Activated CD4-positive, alpha-beta T cell treated with anti-CD3 and anti-CD28 coated beads, Interleukin-10, Interleukin-2, amounts not matched to agents 100 ng/mL and 50 ng/mL, durations not matched to agents 16 hours and 8 hours (primary cell): ENCODE measurements at regions not wholly inside any gene's neighbourhood (a gene's known extent, or its start where the extent isn't known, plus 50 kb on each side); places are given as distances from the start of the nearest gene placed in this dataset.

Source experiments
- DNase-seq: peaks from one replicate; pipeline ENCODE4 v3.0.0-alpha.2; 2020

DNA sequence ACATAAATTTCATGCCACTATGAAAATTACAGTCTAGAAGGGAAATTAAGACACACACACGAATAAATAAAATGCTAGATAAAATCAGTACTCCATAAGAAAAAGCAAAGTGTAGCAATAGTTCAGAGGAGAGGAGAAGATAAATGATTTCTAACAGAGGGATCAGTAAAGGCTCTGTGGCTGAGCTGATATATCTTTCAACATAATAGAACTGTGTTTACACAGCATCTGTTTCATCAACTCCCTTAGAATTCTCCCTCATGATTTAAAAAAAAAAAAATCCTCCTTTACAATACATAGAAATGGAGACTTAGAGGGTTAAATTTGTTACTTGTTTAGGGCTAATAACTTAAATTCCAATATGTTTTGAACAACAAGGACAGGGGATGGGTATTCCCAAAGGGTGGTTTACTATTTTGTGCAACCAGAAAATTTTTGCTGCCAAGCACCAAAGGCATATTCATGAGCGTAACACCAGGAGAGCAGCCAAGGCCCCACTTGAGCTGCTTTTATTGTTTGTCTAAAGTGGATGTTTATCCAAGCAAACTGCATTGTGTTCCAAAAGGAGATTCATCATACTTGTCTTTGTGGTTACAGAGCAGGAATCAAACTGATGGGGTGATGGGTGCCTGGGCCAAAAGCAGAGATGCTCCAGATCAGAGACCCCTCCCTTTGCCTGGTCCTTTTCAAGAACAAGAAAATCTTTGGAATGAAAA lies 162.7 kb downstream of the BMP4 start:
- DNase-seq: no peak

DNA sequence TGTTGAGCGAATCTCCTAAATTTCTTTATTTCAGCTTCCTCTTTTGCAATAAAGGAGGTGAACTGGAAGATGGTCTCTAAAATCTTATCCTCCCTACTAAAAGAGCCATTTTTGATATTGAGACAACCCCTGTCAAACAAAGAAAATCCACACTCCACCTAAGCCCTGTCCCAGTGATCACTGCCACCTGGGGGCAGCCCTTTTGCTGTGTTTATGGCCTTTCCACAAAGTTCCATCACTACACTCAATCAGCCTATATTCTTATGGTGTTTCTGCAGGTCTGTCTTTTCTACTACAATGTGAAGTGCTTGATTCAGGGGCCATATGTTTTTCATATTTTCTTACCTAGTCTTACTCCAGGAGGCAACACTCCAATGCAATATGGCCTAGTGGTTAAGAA lies 163.7 kb downstream of the BMP4 start:
- no peak for DNase-seq

DNA sequence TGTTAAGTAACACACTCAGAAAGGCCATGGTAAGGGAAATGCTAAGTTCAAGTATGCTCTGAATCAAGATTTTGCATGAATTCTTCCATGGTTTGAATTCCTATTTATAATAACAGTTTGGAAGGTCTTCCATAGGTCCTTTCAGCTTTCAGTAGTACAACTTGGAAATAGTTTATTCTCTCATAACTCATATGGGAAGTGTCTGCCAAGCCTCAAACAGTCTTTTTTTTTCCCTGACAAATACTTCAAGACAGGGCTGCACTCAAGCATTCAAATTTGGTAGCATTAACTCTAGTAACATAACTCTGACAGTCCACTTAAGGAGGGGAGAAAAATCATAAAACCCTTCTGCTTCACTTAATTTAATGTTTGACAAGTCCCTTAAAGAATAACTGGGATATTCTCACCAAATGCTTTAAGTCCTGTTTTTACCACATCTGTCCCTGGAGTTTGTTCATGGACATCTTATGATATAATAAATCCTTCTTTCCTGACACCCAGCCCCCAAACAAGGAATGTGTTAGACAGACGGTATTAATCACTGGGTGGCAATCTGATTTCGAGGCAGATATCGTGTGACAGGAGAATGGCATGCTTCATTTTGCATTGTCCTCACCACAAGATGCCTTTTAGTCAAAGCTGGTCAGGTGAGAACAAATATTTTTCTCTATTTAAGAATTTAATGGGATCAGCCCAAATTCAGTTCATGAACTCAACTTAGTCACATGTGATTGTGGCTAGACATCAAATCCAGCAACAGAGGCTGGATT lies 165.7 kb downstream of the BMP4 start:
- no peak for DNase-seq

DNA sequence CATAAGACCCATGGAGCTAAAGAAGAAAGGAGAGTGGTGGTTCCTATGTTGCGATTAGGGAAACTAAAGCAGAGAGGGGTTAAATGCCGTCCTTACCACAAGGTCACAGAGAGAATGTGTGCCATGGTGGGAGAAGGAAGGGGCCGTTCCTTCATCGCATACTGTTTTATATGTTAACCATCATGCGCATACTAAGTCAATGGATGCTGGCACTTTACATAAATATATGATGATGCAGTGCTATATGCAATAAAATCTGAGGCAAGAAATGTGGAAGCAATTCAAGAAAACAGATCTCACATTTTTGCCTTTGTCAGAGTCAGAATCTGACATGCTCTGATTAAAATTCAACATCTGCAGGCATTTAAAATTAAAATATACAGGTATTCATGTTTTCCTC lies 168.1 kb downstream of the BMP4 start:
- no peak for DNase-seq

DNA sequence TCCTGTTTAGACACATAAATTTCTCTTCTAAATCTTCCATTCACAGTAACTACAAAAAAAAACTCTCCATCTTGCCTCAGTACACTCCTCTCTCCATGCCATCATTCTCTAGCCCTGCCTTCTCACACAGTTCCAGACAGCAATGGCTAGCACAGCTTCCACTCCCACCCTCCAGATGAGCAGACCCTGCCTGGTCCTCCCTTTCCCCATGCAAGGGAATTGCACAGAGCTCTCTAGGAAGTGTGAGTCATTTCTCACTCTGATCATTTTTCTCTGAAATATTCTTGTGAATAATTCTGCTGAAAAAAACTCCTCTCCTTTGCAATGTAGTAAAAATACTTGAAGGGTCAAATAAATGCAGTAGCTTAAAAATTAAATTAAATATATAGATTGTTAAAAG lies 170.6 kb downstream of the BMP4 start:
- no peak for DNase-seq

DNA sequence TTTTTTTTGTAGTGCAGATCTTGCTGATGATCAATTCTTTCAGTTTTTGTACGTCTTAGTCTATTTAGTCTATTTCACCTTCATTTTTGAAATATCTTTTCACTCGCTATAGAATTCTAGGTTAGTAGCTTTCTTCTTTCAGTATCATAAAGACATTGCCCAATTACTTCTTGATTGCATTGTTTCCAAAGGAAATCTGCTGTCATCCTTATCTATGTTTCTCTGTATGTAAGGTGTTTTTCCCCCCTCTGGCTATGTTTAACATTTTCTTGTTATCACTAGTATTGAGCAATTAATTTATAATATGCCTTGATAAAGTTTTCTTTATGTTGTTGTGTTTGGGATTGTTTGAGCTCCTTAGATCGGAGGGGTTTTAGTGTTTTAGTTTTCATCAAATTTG lies 171.9 kb downstream of the BMP4 start:
- DNase-seq: no peak

DNA sequence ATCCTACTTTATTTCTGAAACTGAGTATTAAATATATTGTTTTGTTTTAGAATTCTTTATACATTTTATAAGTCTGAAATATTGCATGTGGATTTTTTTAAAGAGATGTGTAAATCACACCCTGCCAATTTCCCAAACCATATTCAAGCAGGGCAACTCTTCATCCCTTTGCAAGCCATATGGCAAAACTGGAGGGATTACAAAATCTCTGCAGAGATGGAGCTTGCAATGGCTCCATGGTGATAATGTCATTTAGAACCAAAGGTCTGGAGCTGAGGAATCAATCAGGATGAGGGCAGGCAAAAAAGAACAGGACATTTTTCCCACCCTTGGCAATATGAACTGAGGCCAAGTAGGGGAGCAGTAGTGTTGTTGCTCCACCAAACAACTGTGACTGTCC lies 173.4 kb downstream of the BMP4 start:
- no peak for DNase-seq

DNA sequence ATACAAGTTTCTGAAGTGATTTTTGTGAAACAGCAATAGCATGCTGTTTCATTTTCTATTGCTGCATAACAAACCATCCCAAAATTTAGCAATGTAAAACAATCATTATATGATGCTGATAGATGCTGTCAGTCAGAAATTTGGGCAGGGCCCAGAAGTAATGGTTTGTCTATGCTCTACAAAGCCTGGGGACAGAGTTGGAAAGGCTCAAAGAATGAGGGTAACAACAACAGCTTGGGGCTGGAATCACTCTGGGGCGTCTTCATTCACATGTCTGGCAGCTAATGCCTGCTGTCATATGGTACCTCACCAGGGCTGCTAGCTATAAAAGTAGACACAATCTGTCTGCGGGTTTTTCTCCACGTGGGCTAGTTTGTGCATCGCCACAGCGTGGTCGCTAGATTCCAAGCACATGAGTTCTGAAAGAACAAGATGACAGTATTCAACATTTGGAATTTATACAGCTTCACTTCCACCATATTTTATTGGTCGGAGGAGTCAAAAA lies 176.5 kb downstream of the BMP4 start:
- DNase-seq: no peak

DNA sequence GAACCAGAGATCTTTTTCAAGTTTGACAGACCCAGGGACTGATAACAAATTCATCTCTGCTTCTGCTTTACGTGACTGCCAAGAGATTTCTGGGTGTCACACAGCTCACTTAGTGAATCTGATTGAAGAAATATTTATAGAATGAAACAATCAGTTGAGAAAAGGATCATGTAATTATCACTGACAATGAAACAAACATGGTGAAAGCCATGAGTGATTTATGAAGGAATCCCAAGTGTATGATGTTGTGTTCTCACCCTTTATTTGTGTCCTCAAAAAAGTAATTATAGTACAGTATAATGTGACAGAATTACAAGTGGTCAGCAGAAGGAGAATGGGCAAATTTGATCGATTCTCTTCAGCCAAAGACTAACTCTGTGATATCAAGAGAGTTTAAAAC lies 177.3 kb downstream of the BMP4 start:
- DNase-seq: no peak

DNA sequence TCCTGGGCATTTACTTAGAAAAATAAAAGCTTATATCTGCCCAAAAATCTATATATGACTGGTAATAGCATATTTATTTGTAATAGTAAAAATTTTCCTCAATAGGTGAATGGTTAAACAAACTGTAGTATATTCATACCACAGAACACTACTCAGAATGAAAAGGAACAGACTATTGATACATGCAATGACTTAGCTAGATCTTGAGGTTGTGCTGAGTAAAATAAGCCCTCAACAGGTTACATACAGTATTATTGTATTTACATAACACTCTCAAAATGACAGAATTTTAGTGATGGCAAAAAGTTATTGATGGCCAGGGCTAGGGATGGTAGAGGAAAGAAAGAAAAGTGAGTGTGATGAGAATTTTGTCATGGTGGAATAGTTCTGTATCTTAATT lies 178.4 kb downstream of the BMP4 start:
- no peak for DNase-seq

DNA sequence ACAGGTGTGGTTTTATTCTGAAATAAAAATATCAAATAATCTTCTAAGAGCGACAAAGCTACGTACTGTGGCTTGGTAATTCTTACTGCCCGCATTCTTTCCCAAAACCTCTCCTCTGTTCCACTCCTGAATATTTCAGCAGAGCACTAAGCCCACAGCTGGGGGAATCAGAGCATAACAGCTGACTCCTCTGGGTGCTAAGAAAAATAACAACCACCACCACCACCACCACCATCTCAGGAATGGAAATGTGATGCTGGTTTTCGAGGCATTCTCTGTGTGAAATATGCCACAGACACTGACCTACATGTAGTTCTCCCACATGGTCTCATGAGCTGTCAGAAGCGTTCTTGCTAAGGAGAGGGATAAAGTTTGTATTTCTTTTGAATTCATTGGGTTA lies 183.7 kb downstream of the BMP4 start:
- no peak for DNase-seq

DNA sequence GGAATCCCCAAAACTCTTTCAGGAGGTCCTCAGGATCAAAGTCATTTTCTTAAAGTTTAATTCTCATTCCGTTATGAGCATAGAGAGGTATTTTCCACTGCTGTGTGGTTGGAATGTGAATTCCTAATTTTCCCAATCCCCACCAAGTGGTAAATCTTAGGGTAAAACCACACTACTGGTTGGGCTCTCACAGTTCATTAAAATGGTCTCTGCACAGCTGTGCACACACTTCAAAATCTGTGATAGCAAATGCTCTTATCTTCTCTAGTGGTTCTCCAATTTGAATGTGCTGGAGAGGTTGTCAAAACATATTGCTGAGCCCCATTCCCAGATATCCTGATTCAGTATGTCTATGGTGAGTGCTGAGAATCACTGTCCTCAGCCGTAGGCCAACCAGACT lies 189.1 kb downstream of the BMP4 start:
- no peak for DNase-seq

DNA sequence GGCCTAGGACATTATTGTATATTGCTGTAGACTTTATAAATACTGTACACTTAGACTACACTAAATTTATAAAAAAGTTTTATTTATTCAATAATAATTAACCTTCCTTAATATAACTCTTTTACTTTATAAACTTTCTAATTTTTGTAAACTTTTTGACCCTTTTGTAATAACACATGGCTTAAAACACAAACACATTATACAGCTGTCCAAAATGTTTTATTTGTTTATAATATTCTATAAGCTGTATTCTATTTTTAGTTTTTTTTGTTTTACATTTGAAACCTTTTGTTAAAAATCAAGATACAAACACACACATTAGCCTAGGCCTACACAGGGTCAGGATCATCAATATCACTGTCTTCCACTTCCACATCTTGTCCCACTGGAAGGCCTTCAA lies 190.0 kb downstream of the BMP4 start:
- no peak for DNase-seq

DNA sequence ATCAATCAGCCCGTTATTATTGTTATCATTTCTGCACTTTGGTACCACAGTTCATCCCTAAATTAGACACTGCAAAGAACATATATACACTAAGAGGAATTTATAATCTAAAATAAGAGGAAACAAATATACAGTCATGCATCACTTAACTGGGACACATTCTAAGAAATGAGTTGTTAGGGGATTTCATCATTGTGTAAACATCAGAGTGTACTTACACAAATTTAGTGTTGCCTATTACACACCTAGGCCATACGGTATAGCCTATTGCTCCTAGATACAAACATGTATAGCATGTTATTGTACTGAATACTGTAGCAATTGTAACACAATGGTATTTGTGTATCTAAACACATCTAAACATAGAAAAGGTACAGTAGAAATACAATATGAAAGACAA lies 190.5 kb downstream of the BMP4 start:
- DNase-seq: no peak

DNA sequence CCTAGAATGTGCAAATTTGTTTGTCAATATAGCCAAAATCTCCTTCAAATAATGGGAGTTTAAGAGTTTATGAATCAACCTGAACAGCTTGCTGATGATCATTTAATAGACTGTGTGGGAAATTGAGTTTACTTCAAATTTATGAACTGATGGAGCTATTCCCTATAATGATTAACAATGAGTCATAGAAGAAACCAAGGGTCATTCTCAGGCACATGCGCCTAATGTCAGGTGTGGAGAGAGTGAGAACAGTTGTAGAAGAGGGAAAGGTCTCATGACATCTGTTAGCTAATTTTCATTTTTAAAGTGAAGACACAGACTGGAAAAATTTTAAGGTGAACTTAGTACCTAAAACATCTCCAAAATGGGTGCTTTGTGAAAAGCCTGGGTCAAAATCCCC lies 191.8 kb downstream of the BMP4 start:
- DNase-seq: no peak

DNA sequence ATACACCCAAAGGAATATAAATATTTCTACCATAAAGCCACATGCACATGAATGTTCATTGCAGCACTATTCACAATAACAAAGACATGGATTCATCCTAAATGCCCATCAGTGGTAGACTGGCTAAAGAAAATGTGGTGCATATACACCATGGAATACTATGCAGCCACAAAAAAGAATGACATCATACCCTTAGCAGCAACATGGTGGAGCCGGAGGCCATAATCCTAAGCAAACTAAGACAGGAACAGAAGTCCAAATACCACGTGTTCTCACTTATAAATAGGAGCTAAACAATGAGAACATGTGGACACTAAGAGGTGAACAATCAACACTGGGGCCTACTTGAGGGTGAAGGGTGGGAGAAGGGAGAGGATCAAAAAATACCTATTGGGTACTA lies 198.5 kb downstream of the BMP4 start:
- DNase-seq: no peak

DNA sequence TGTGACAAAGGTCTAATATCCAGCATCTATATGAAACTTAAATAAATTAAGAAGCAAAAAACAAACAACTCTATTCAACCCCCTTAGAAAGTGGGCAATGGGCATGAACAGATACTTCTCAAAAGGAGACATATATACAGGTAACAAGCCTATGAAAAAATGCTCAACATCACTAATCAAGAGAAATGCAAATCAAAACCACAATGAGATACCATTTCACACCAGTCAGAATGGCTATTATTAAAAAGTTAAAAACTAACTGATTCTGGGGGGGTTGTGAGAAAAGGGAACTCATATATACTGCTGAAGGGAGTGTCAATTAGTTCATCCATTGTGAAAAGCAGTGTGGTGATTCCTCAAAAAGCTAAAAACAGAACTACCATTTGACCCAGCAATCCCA lies 198.9 kb downstream of the BMP4 start:
- DNase-seq: no peak

DNA sequence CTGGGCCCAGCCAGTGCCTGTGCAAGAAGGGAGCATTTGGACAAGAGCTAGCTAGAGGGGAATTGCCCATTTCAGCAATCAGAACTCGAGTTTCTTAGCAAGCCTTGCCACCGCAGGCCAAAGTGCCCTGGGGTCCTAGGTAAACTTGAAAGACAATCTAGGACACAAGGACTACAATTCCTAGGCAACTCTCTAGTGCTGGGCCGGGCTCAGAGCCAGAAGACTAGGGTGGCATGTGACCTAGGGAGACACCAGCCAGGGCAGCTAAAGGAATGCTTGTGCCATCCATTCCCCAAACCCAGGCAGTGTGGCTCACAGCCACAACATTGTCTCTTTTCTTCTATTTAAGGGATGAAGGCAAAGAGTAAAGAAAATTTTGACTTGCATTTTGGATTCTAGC lies 205.0 kb downstream of the BMP4 start:
- no peak for DNase-seq

DNA sequence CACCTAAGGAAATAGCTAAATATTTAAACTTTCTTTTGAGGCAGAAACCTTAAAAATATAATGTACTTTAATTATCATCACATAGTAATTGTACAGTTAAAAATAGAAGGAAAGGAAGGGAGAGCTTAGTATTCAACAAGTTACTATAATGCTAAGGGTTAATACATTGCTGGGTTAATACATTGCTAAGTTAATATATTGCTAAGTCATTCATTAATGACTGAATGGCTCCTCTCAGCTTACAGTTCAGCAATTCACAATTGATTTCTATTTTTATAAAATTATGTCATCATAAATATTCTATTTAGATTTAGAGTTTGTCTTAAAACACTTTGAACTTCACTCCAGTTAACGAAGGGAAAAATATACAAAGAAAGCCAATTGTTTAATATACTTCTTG lies 207.9 kb downstream of the BMP4 start:
- no peak for DNase-seq

DNA sequence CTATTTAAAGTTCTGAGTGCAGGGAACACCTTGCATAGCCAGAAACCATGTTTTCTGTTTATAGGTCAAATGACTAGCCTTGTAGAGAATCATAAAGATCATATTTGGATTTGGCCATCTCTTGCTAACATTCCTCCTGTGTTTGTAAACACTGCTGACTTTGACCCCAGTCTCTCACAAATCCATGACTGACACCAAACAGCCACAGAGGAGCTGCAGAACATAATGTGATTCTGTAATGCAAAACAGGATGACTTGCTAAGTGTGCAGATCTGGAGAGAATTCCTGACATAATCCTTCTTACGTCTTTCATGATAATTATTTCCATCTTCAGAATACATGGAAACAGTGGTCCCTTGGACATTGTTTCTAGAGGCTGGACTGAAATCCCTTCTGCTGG lies 211.8 kb downstream of the BMP4 start:
- DNase-seq: no peak

DNA sequence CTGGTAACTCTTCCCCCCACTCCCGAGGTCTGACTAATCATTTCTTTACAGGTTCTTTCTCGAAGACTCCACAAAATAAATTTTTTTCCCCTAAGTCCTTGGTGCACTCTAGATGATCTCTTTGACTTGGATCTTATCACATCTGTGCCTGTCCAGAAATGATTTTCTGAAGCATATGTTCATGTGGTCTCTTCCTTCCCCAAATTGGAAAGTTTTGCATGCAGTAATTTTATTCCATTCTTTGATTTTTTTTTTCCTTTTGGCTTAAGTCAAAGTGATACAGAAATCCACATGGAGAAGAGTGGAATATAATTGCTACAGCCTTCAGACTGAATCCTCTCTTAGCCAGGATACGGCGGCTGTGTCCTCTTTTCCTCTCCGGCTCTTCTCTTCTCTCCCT lies 213.3 kb downstream of the BMP4 start:
- DNase-seq: no peak

DNA sequence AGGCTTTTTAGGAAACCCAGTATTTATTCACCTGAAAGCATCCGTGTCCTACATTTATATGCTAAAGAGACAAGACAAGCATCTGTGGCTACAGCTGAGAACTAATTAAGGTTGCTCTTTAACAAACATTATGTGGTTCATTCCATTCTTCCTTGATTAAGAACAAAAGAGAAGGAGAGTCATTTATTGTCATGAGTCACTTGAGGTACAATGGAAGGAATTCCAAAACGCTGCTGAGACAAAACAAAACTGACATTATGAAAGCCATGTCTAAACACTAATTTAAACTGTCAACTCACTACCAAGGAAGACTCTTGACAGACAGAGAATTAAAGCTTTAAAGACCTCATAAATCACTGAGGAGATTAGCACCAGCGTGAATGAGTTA lies 214.4 kb downstream of the BMP4 start:
- DNase-seq: peak; percentile 0

DNA sequence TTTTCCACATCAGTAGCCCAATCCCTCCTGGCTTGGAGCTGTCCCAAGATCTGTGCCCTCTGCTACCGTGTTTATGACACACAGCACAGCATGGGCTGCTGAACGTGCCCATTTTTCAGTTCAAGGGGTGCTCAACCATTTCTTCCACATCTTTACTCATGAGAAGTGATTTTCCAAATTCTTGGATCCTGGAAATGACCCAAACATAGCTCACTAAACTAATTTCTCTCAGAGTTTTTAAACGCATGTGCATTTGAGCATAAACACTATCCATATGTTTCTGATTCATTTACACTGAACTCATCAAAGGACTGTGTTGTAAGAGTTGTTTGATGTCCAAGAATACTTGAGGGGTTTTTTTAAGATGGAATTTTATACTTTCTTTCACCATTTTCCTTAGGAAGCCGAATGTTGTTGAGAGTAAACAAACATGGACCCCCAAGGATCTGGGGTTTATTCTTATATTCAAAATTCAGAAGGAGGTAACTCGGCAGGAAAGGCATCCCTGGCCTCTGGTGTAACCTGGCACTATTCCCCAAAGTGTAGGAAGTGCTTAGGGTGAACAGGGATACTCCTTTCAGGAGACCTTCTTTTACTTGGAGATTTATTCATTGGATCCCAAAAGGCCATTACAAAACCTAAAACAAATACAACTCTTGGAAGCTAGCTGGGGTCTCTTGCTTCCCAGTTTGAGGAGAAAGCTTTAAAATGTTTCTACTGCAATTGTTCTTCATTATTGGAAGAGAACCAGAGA lies 215.0 kb downstream of the BMP4 start:
- no peak for DNase-seq

DNA sequence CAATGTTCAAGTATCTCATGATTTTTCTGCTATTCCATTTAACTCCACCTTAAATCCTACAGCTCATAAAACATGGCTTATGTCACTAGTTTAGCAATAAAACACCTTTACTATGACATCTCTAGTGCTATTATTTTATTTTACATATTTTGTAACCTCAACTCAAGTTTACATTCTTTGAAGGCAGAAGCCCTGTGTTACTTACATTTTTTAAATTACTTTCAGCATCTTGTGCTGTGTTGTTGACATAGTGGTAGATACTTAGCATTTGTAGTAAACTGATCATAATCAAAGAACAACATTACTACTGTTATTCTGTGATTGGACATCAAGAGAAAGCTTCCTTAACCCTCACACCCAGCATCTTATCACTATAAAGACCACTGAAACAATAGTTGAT lies 216.1 kb downstream of the BMP4 start:
- DNase-seq: no peak
